Activated effector memory CD4-positive, alpha-beta T cell treated with Interleukin-2 at 50 U/mL for 16 hours (primary cell): ENCODE measurements at regions not wholly inside any gene's neighbourhood (a gene's known extent, or its start where the extent isn't known, plus 50 kb on each side); places are given as distances from the start of the nearest gene placed in this dataset.

Experiments
- DNase-seq: peaks from one replicate; pipeline ENCODE4 v3.0.0-alpha.2; 2020

- DNase-seq: no peak
Observed at GRCh38 chr2:16021611-16022363, 81.4 kb downstream of the MYCN start.

GRCh38 chr2:16020389-16021008 is 80.1 kb downstream of the MYCN start:
- no peak for DNase-seq

- no peak for DNase-seq
Observed at GRCh38 chr2:16019617-16020351, 79.4 kb downstream of the MYCN start.

- DNase-seq: no peak
Observed at GRCh38 chr2:16019060-16019480, 78.7 kb downstream of the MYCN start.

GRCh38 chr2:16018277-16019059 is 78.1 kb downstream of the MYCN start:
- no peak for DNase-seq

GRCh38 chr2:16016282-16016681 is 75.9 kb downstream of the MYCN start:
- DNase-seq: no peak

- DNase-seq: no peak
Observed at GRCh38 chr2:16015903-16016265, 75.5 kb downstream of the MYCN start.

- DNase-seq: no peak
Observed at GRCh38 chr2:16015210-16015902, 75.0 kb downstream of the MYCN start.

- no peak for DNase-seq
Observed at GRCh38 chr2:16014802-16015201, 74.5 kb downstream of the MYCN start.

- no peak for DNase-seq
Observed at GRCh38 chr2:16014041-16014787, 73.9 kb downstream of the MYCN start.

GRCh38 chr2:16013359-16013911 is 73.1 kb downstream of the MYCN start:
- no peak for DNase-seq

- no peak for DNase-seq
Observed at GRCh38 chr2:16012626-16013358, 72.4 kb downstream of the MYCN start.

- DNase-seq: no peak
Observed at GRCh38 chr2:16012029-16012596, 71.8 kb downstream of the MYCN start.

GRCh38 chr2:16011621-16011960 is 71.2 kb downstream of the MYCN start:
- DNase-seq: no peak

GRCh38 chr2:16010951-16011620 is 70.7 kb downstream of the MYCN start:
- DNase-seq: no peak

GRCh38 chr2:16010011-16010410 is 69.7 kb downstream of the MYCN start:
- no peak for DNase-seq

- DNase-seq: no peak
Observed at GRCh38 chr2:16009560-16009959, 69.2 kb downstream of the MYCN start.

GRCh38 chr2:16008856-16009255 is 68.5 kb downstream of the MYCN start:
- DNase-seq: no peak

- no peak for DNase-seq
Observed at GRCh38 chr2:16008331-16008850, 68.0 kb downstream of the MYCN start.
